ENCODE measurements at regions not wholly inside any gene's neighbourhood (a gene's known extent, or its start where the extent isn't known, plus 50 kb on each side); places are given as distances from the start of the nearest gene placed in this dataset.

- intact Hi-C loops (cut with micrococcal nuclease; ENCODE audit: unreplicated experiment) (loop anchor here (2.0 to 10.0 kb wide), 3 partner anchors 72 to 264 kb away; partner anchors contain the start of gene LPAR1), in situ Hi-C loops (cut with MboI) (no loop called here)
- DNase-seq (ENCODE audit: low read depth, low spot score) (no peak), ATAC-seq (peak; percentile 82), FAIRE-seq (no peak)
- Histone ChIP-seq H4K20me1 (ENCODE audit: control insufficient read depth, insufficient read depth) (no peaks in the 10 kb centered on the region), H3K4me3 (no peak overlapping the region), H3K27me3 (replicated peaks in 1 of 2; ENCODE audit: control insufficient read depth in 2 of 2, insufficient read depth in 2 of 2, low read length in 1 of 2) (no peaks in the 10 kb centered on the region), H3K79me2 (ENCODE audit: control insufficient read depth, insufficient read depth, low read length) (no peaks in the 10 kb centered on the region), H2AFZ (ENCODE audit: control insufficient read depth, low read depth, low read length) (no peak overlapping the region), H3K4me2 (ENCODE audit: control insufficient read depth, insufficient read depth) (no peak overlapping the region), H3K4me1 (ENCODE audit: control insufficient read depth, insufficient read depth, low read length) (no peaks in the 10 kb centered on the region; the same call in 1 of the 2 replicates), H3K9me3 (replicated peaks; ENCODE audit: control insufficient read depth, insufficient read depth, low read length) (no peaks in the 10 kb centered on the region), H3K36me3 (ENCODE audit: control insufficient read depth in 2 of 2, insufficient read depth in 2 of 2, low read length in 1 of 2) (no peaks in the 10 kb centered on the region), H3K9ac (ENCODE audit: control insufficient read depth, insufficient read depth, low read length) (no peak overlapping the region), H3K27ac (ENCODE audit: control insufficient read depth, insufficient read depth) (no peak overlapping the region)
- no peak for TF ChIP-seq NR2C1 (IDR thresholded peaks at IDR 0.05)
- peak; percentile 49; the same call in 1 of the 2 replicates for TF ChIP-seq RAD21 (IDR thresholded peaks at IDR 0.05; ENCODE audit: insufficient read depth, low read depth, low read length)
- peak; percentile 23; the same call in 1 of the 2 replicates for TF ChIP-seq SMC3 (IDR thresholded peaks at IDR 0.05; ENCODE audit: borderline replicate concordance, low read length)
- no peak for TF ChIP-seq E4F1 (IDR thresholded peaks at IDR 0.05; ENCODE audit: borderline replicate concordance, partially characterized antibody)
- no peak for TF ChIP-seq BCL11A (IDR thresholded peaks at IDR 0.05; ENCODE audit: low read depth, low read length)
- TF ChIP-seq CTCF (IDR thresholded peaks at IDR 0.05 in 2 of 3, conservative IDR thresholded peaks at IDR 0.05 in 1 of 3; ENCODE audit: control insufficient read depth in 2 of 3, extremely low read depth in 1 of 3, insufficient read depth in 1 of 3, low read depth in 3 of 3, low read length in 3 of 3), result peak in 2 of 3 experiments; percentile 23 to 40; a peak in 3 of 6 replicates
- 73% methylated on average over 5 of the region's 5 CpGs for WGBS (ENCODE audit: insufficient coverage, insufficient replicate concordance, low lambda C conversion rate, missing lambda C conversion rate)
- ChIA-PET CTCF (interaction anchor here (0.8 to 5.0 kb wide), 22 partner anchors 12 to 510 kb away, joined by 3 to 41 read pairs (median 4); partner anchors contain the start of gene LPAR1), POLR2A (interaction anchor here (0.7 to 1.5 kb wide), 3 partner anchors 14 to 47 kb away, joined by 3 read pairs; no protein-coding TSS in a partner anchor), RAD21 (ENCODE audit: unreplicated experiment) (interaction anchor here (0.8 to 6.2 kb wide), 20 partner anchors 13 to 510 kb away, joined by 3 to 51 read pairs (median 5); partner anchors contain the start of gene LPAR1), SMC1A (ENCODE audit: uncharacterized antibody, unreplicated experiment) (interaction anchor here (0.6 to 3.8 kb wide), 27 partner anchors 9 to 595 kb away, joined by 3 to 43 read pairs (median 4); partner anchors contain the start of gene LPAR1)
- no TSS peak for BruUV-seq (replicated peaks)
These were observed 110.9 kb upstream of the LPAR1 start for GRCh38 chr9:111149018-111149759.

All from GM12878 (cell line).